ENCODE measurements at regions not wholly inside any gene's neighbourhood (a gene's known extent, or its start where the extent isn't known, plus 50 kb on each side); places are given as distances from the start of the nearest gene placed in this dataset.
"Not testable (repeated sequence)": the region's sequence is repeated elsewhere in the genome, so short reads cannot be mapped to it uniquely, and the experiment has no call there.

DNA sequence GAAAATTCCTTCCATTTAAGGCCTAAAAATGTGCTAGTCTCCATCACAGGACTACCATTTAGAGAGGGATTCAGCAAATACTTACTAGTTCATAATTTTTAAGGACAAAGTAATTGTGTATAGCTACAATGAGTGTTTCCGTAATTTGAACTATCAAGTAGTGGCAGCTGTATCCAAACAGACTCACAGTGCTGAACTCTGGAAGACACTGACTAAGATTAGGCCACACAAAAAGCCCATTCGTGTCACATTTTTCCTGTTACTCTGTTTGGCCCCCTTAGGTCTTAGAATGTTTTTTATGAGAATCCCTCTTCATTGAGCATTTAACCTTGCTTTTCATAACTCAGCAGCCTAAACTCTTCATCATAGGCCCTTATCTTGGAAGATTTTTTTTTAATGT, 731.2 kb upstream of the PCDH9 start:
- no peak for DNase-seq (ENCODE audit: low spot score)

DNA sequence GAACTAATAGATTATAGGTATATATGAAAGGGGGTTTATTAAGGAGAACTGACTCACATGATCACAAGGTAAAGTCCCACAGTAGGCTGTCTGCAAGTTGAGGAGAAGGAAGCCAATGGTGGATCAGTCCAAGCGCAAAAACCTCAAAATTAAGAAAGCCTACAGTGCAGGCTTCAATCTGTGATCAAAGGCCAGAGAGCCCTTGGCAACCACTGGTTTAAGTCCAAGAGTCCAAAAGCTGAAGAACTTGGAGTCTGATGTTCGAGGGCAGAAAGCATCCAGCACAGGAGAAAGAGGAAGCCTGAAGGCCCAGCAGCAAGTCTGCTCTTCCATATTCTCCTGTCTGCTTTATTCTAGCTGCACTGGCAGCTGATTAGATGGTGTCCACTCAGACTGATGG, 721.3 kb upstream of the PCDH9 start:
- DNase-seq (ENCODE audit: low spot score) = no peak

DNA sequence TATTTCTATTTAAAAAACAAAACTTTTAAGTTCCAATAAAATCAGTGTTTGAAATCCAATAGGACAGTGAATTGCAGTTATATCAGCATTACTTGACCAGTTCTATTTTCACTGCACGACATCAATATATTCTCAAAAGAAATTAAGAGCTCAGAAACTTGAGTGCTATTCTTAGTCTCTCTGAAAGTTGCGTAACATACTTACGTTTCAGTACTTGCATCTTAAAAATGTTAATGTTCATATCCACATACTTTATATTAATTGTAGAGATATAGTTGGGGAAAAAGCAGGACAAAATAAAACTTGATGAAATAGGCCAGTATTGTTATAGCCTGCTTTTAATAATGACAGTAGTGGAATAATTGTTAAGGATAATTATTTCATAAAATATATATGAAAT, 720.5 kb upstream of the PCDH9 start:
- no peak for DNase-seq (ENCODE audit: low spot score)

DNA sequence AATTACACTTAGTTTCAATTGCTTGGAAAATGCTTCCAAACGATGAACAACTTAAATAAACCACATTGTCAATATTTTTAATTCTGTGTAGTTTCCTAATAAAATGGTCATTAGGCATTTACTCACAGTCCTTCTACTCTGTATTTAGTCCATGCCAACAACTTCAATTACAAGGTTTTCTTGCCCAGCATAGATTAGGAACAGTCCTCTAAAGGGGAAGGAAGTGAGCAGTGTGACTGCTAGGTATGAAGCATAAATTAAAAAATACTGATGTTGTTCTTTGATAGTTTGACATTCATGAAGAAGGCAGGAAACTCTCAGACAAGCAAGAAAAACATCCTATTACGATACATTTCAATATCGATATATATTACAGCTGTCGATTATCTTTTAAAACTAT, 716.0 kb upstream of the PCDH9 start:
- DNase-seq (ENCODE audit: low spot score) = no peak

DNA sequence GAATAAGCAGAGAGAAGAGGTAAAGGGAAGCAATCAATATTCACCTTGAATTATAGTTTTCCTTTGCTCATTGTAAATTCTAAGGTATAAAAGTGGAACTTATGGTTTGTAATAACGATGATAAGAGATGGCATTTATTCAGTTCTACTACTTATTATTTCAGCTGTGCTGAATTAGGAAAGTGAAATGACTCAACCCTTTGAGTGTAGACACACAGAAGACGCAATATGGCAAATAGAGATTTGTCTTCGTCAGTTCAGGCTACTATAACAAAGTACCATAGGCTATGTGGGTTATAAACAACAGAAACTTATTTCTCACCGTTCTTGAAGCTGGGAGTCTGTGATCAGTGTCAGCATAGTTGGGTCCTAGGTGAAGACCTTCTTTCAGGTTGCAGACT, 713.0 kb upstream of the PCDH9 start:
- DNase-seq (ENCODE audit: low spot score) = no peak

DNA sequence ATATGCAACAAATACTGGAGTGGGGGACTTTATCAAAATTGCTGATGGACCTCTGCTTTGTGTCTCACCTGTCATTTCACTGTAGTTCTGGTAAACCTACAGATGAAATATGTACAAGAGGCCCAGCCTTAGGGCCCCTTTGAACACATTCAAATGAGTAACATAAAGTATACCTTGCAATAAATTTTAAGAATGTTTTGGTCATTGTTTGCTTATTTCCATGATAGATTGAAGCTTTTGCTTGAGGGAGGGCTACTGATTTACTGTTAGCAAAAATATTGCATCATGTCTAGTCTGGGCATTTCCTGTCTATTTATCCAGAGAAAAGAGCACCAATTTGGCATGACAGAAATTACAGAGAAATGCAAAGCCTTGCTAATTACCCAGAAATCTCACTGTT, 705.5 kb upstream of the PCDH9 start:
- DNase-seq (ENCODE audit: low spot score) = peak; percentile 58

- DNase-seq (ENCODE audit: low spot score) = peak; percentile 79
Measured at GRCh38 chr13:67934617-67935330, 704.6 kb upstream of the PCDH9 start.

GRCh38 chr13:67932991-67933390, 702.9 kb upstream of the PCDH9 start:
- DNase-seq (ENCODE audit: low spot score) = no peak

GRCh38 chr13:67917291-67917987, 687.3 kb upstream of the PCDH9 start:
- no peak for DNase-seq (ENCODE audit: low spot score)

GRCh38 chr13:67916650-67917049, 686.5 kb upstream of the PCDH9 start:
- DNase-seq (ENCODE audit: low spot score) = no peak

DNA sequence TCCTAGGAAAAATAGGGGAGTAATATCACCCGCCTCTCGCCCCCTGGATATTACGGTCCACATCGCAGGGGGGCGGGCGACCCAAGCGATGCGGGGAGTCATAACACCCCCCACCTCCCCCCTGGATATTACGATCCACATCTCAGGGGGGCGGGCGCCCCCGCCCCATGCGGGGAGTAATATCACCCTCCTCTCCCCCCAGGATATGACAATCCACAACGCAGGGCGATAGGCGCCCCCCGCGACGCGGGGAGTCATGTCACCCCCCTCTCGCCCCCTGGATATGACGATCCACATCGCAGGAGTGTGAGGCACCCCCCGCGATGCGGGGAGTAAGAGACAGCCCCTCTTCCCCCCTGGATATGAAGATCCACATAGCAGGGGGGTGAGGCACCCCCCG, 684.4 kb upstream of the PCDH9 start:
- DNase-seq (ENCODE audit: low spot score) = no peak

DNA sequence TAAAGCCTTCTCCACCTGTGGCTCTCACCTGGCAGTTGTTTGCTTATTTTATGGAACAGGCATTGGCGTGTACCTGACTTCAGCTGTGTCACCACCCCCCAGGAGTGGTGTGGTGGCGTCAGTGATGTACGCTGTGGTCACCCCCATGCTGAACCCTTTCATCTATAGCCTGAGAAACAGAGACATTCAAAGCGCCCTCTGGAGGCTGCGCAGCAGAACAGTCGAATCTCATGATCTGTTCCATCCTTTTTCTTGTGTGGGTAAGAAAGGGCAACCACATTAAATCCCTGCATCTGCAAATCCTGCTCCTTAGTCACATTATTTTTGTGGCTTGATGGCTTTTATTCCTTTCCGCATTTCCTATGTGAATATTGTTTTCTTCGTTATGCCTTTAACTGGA, 672.8 kb upstream of the PCDH9 start:
- DNase-seq (ENCODE audit: low spot score) = not testable (repeated sequence)

DNA sequence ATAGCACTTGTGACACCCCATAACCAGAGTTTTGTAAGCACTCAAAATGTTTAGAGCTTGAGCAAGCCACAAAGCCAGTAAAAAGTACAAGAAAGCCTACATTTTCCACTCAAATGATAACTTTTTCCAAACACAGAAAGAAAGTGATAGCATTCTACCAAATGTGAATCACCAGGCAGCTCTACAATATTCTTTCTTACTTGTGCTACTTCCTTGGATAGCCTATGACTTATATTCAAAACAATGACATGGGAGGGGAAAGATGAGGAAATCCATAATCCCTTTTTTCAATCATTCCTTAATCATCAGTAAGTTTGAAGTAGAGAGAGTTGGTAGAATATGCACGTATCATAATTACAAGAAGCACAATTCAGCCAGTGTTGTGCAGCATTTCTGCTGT, 650.8 kb upstream of the PCDH9 start:
- DNase-seq (ENCODE audit: low spot score) = peak; percentile 8

DNA sequence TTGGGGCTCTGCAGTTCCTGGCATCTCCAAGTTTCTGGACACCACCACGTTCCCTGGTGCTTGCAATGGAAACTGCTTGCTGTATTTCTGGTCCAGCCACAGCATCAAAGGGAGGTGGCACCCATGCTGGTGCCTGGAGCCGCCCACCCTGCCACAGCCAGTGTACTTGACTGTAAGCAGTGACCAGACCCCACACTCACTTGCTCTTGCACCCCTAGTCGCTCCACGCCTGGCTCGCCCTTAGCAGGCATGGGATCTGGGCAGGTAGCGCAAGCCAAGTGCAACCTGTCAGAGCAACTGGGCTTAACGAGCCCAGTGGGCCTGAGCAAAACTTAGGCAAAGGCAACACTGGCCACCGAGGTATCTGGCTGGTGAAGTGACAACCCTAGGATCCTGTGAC, 648.2 kb upstream of the PCDH9 start:
- no peak for DNase-seq (ENCODE audit: low spot score)

- DNase-seq (ENCODE audit: low spot score) = no peak
Measured at GRCh38 chr13:67877031-67877430, 646.9 kb upstream of the PCDH9 start.

DNA sequence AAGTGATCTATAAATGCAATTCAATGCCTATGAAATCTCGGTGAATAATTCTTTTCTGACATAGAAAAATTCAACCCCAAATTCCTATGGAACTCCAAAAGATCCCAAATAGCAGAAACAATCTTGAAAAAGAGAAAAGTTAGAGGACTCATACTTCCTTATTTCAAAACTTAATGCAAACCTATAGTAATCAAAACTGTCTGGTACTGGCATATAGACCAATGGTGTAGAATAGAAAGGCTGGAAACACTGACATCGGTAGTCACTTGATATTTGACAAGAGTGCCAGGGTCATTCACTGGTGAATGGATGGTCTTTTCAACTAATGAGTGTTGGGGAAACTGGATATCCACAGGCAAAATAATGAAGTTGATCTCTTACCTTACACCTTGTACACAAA, 637.1 kb upstream of the PCDH9 start:
- no peak for DNase-seq (ENCODE audit: low spot score)

DNA sequence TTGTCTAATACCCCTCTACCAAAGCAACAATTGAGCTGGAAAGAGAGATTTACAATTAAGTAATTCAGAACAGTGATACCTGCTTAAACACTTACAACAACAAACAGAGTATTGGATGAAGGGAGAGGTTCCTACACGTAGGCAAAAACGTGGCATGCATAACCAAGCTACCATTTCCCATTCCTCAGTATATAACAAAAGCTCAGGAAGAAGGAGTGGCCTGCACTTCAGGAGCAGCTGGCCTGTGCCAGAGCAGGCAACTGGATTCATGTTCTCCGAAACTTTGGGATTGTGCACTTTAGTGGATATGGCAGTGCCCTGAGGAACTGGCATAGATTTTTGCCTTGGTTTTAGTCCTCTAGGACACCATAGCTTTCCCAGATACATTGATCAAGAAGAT, 630.2 kb upstream of the PCDH9 start:
- no peak for DNase-seq (ENCODE audit: low spot score)

DNA sequence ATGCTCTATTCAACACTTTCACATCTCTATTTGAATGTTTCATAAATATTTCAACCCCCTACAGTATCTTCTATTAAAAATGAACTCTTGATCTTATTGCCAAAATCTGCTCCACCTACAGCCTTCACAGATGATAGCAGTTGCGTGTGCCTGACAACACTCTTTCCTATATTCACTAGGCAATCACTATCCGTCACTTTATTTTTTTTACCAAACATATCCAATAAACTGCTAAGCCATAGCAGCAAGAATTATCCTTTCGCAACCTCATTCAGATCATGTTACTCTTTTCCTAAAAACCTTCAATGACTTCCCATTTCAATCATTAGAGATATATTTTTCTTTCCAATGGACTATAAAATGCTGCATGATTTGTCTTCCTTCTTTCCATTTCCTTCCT, 629.8 kb upstream of the PCDH9 start:
- DNase-seq (ENCODE audit: low spot score) = no peak

DNA sequence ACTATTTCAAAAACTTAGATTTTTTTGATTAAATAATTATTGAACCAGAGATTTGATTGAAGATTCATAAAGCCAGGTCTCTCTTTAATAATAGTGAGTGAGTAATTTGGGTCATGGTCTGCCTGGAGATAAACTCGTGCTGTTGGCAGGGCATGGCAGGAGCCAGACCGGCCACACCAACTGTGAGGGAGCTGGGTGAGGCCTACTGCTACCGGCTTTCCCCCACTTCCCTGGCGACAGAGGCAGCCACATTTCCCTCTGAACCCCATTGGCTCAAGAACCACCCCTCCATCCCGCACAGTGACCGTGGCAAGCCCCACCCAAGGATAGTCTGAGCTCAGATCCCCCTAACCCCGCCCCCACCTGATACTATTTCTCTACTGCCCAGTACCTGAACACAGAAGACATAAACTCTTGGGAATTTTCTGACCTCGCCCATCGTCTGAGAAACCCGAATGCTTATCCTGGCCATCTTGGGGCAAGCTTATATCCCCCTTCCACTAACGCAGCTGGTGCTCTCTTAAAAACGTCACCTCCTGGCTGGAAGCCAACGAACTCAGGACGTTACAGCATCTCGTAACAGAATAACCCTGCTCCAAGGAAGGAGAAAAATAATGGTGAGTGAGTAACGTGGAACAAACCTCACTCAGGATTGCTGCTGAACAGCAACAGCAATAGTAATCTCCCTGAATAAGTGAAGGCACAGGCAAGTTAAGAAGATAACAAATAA, 627.6 kb upstream of the PCDH9 start:
- no peak for DNase-seq (ENCODE audit: low spot score)

- no peak for DNase-seq (ENCODE audit: low spot score)
Measured at GRCh38 chr13:67856955-67857354, 626.8 kb upstream of the PCDH9 start.

DNA sequence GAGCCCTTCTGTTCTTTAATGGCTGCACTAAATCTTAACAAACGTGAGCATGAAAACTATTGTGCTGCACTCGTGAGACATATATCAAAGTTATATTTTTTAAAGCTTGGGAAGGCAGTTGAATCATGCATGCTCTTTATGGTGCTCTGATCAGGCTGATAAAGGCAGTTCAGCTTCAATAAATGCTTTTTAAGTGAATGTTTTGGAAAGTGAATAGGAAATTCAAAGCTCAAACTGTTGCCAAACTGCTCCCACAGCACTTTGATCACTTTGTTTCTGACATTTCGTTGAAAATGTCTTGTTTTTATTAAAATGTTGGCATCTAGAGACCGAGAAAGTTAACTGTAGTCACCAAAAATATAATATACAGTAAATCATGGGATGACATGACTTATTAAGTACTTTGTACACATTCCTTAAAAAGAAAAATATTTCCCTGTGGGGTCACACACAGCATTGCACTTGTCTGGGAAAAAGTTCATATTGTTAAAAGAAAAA, 625.7 kb upstream of the PCDH9 start:
- peak; percentile 78 for DNase-seq (ENCODE audit: low spot score)

DNA sequence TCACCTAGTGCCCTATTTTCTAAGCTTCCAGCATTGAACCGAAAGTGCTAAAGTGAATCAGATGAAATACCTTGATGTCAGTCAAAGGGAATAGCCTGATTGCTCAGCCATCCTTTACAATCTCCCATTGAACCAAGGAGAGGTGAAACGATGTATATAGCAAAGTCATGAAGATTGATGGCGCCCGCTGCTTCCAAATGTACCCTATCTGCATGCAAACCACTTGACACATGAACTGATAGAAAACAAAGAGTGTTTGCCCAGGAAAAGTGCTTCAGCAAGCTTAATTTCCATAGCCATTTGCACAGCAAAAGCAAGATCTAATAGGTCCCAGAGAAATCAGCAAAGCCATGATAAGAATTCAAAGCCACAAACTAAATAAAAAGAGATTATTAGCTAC, 624.9 kb upstream of the PCDH9 start:
- DNase-seq (ENCODE audit: low spot score) = no peak

DNA sequence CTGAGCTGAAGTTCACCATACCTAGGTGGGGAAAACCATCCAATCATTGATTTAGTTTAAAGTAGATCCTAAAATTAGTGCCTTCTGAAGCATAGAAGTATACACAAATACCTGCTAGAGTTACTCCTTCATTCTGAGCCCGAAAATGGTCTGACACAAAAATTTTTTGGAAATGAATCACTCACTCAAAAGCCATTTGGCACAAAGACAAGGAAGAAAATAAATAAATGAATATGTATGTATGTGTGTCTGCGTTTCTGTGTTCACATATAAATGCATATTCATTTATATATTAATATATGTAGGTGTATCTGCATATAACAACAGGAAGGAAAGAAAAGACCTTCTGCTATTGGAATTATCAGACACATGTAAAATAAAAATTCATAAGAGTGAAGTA, 614.4 kb upstream of the PCDH9 start:
- no peak for DNase-seq (ENCODE audit: low spot score)
